ENCODE measurements at regions not wholly inside any gene's neighbourhood (a gene's known extent, or its start where the extent isn't known, plus 50 kb on each side); places are given as distances from the start of the nearest gene placed in this dataset.

DNA sequence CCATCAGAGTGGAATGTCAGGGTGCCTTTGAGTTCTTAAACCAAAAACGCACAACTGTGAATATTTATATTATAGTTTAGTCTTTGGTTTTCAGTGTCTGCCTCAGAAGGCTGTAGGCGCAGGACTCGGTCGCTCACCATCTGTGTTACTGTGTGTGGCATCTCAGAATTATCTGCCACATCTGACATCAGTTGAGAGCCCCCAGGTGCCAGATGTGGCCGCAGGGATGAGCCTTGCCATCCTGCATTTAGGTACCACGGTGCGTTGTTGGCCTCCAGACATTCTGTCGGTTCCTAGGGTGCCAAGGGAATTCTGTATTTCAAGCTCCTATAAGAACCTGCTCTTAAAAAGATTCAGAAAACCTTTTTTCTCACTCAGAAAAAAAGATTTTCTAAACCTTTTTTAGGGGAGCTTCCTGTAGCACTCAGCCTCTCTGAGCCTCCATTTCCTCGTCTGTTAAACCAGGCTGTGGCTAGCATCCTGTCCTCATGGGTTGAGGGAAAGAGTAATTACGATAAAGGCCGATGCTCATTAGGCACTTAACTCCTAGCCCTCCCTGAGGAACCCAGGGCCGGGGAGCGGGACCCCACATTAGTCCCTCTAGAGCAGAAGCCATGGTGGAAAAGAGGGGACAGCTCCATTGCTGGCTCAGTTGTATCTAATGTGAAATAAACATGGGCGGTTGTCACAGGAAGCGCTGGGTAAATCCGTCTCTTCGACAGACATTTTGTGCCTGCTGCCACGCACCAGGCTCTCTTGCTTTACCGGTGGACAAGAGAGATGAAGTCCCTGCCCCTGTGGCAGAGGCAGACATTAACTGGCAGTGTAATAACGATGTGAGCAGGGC is 70.2 kb upstream of the MORC3 start:
- no peak for TF ChIP-seq CTCF (conservative IDR thresholded peaks at IDR 0.05)
- Histone ChIP-seq H3K27me3 (ENCODE audit: control insufficient read depth, insufficient read depth, low read length, poor library complexity, severe bottlenecking) (no peaks in the 10 kb centered on the region), H3K4me3 (ENCODE audit: low read length) (no peak overlapping the region), H3K9me3 (ENCODE audit: control insufficient read depth, low read length) (no peaks in the 10 kb centered on the region), H3K36me3 (ENCODE audit: control insufficient read depth, insufficient read depth, low read length) (no peaks in the 10 kb centered on the region), H3K4me1 (ENCODE audit: control insufficient read depth, insufficient read depth, low read length) (peaks cover 5% of the 10 kb centered on the region), H3K27ac (ENCODE audit: low read depth, low read length) (no peak overlapping the region), H3K9ac (ENCODE audit: extremely low read depth, low read length, poor library complexity, severe bottlenecking) (no peak overlapping the region)
- H3K4me3 Mint-ChIP-seq, result no peak overlapping the region
- peaks cover 2% of the 10 kb centered on the region for H3K27me3 Mint-ChIP-seq (ENCODE audit: insufficient read depth)
- H3K4me1 Mint-ChIP-seq, result peaks cover 24% of the 10 kb centered on the region
- peaks cover 18% of the 10 kb centered on the region for H3K36me3 Mint-ChIP-seq (ENCODE audit: low read depth)
- peak overlapping the region; percentile 10 for H3K27ac Mint-ChIP-seq
- no peak for DNase-seq
- 92 to 93% methylated on average over 12 to 20 of the region's 20 CpGs for WGBS, 2 experiments (ENCODE audit: insufficient coverage in 1 of 2, insufficient read length in 1 of 2)
- no peaks in the 10 kb centered on the region for H3K9me3 Mint-ChIP-seq

DNA sequence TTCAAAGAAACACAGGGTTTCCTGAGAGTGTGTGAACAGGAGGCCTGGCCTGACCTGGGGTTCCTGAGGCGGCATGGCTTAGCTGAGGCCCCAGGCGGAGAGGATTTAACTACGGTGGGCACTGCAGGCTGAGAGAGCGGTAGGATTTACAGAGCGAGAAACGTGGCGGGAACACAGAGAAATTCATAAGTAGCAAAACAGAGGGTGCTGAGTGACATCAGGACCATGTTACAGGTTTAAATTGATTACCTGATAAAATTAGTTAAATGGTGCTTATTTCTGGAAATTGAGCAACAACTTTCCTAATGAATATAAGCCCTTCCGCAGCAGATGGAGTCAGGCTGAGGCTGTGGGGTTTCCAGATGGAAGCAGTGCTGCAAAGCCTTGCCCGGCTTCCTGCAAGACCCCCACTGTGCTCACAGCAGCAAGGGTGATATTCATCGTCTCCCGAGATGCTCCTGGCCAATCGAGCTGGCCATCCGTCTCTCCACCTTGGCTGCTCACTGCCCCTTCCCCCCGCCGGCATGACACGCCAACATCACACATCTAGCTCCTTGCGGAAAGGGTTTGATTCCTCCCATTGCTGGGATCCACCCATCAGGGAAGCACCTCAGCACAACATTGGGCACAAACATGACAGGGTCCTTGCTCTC is 69.4 kb upstream of the MORC3 start:
- peaks cover 5% of the 10 kb centered on the region for H3K4me1 ChIP-seq (ENCODE audit: control insufficient read depth, insufficient read depth, low read length)
- H3K9me3 ChIP-seq (ENCODE audit: control insufficient read depth, low read length), result no peaks in the 10 kb centered on the region
- Mint-ChIP-seq H3K4me3 (no peak overlapping the region), H3K27ac (peak overlapping the region; percentile 10), H3K27me3 (ENCODE audit: insufficient read depth) (no peaks in the 10 kb centered on the region), H3K36me3 (ENCODE audit: low read depth) (peaks cover 14% of the 10 kb centered on the region), H3K4me1 (peaks cover 24% of the 10 kb centered on the region), H3K9me3 (no peaks in the 10 kb centered on the region)
- DNase-seq, result peak; percentile 82
- no peak for TF ChIP-seq CTCF (conservative IDR thresholded peaks at IDR 0.05)
- no peaks in the 10 kb centered on the region for H3K27me3 ChIP-seq (ENCODE audit: control insufficient read depth, insufficient read depth, low read length, poor library complexity, severe bottlenecking)
- WGBS, 2 experiments (ENCODE audit: insufficient coverage in 1 of 2, insufficient read length in 1 of 2), result 74 to 78% methylated on average over 14 to 17 of the region's 17 CpGs
- H3K36me3 ChIP-seq (ENCODE audit: control insufficient read depth, insufficient read depth, low read length), result no peaks in the 10 kb centered on the region
- H3K4me3 ChIP-seq (ENCODE audit: low read length), result no peak overlapping the region
- no peak overlapping the region for H3K9ac ChIP-seq (ENCODE audit: extremely low read depth, low read length, poor library complexity, severe bottlenecking)
- H3K27ac ChIP-seq (ENCODE audit: low read depth, low read length), result no peak overlapping the region

GRCh38 chr21:36254106-36254941 is 65.7 kb upstream of the MORC3 start:
- H3K27ac Mint-ChIP-seq, result no peak overlapping the region
- no peak overlapping the region for H3K4me3 ChIP-seq (ENCODE audit: low read length)
- H3K4me1 ChIP-seq (ENCODE audit: control insufficient read depth, insufficient read depth, low read length), result peaks cover 5% of the 10 kb centered on the region
- peaks cover 7% of the 10 kb centered on the region for H3K36me3 Mint-ChIP-seq (ENCODE audit: low read depth)
- DNase-seq, result no peak
- H3K9me3 ChIP-seq (ENCODE audit: control insufficient read depth, low read length), result no peaks in the 10 kb centered on the region
- peaks cover 19% of the 10 kb centered on the region for H3K4me1 Mint-ChIP-seq
- no peak for TF ChIP-seq CTCF (conservative IDR thresholded peaks at IDR 0.05)
- no peaks in the 10 kb centered on the region for H3K9me3 Mint-ChIP-seq
- WGBS, 2 experiments (ENCODE audit: insufficient coverage in 1 of 2, insufficient read length in 1 of 2), result 46 to 60% methylated on average over 5 to 6 of the region's 6 CpGs
- H3K9ac ChIP-seq (ENCODE audit: extremely low read depth, low read length, poor library complexity, severe bottlenecking), result no peak overlapping the region
- H3K27me3 Mint-ChIP-seq (ENCODE audit: insufficient read depth), result no peaks in the 10 kb centered on the region
- no peaks in the 10 kb centered on the region for H3K36me3 ChIP-seq (ENCODE audit: control insufficient read depth, insufficient read depth, low read length)
- no peaks in the 10 kb centered on the region for H3K27me3 ChIP-seq (ENCODE audit: control insufficient read depth, insufficient read depth, low read length, poor library complexity, severe bottlenecking)
- H3K4me3 Mint-ChIP-seq, result no peak overlapping the region
- peak overlapping the region; percentile 38 for H3K27ac ChIP-seq (ENCODE audit: low read depth, low read length)
